Activated naive CD4-positive, alpha-beta T cell treated with anti-CD3 and anti-CD28 coated beads, Interleukin-2, amount 50 U/mL, for 72 hours (primary cell): ENCODE measurements at regions not wholly inside any gene's neighbourhood (a gene's known extent, or its start where the extent isn't known, plus 50 kb on each side); places are given as distances from the start of the nearest gene placed in this dataset.
A peak's percentile ranks its signal among the peaks of the same experiment; 100 is the strongest.

ENCODE experiments used
- ATAC-seq, 2 donors: fragments of 150-1000 bp; cut with Tn5 transposase; 2 replicates each; pipeline ENCODE4 v1.10.0; 2021; ENCODE audit warnings: mild to moderate bottlenecking in 2 of 2, moderate library complexity in 2 of 2
- DNase-seq, 2 donors: peaks; one replicate each; pipeline ENCODE4 v3.0.0; 2021 to 2022; ENCODE audit warnings: low spot score in 2 of 2
- H3K27ac Mint-ChIP-seq, 2 donors: one replicate each; pipeline ENCODE4 v1.8.0; 2022; ENCODE audit warnings: mild to moderate bottlenecking in 2 of 2, mixed read lengths in 2 of 2
- H3K36me3 Mint-ChIP-seq, 2 donors: one replicate each; pipeline ENCODE4 v1.8.0; 2022; ENCODE audit warnings: mixed read lengths in 2 of 2
- H3K9me3 Mint-ChIP-seq, 2 donors: one replicate each; pipeline ENCODE4 v1.8.0; 2022; ENCODE audit warnings: mixed read lengths in 2 of 2

DNA sequence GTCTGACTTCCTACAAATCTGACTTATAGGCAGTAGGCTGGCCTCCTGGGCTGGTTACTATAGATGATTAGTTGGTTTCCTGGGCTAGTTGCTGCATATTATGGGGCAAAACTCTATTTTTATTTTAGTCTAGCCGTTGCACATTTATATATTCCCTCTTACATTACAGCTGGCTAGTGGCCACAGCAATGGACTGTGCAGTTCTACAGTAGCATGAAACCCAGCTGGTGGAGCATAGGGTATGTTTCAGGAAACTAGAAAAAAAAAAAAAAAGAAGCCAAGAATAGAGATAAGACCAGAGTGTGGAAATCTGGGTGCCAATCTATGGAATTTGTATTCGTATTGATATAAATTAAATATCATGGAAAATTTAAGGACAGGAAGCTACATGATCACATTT, 304.4 kb upstream of the NBEA start:
- ATAC-seq: no peak
- no peaks in the 10 kb centered on the region for H3K36me3 Mint-ChIP-seq
- H3K9me3 Mint-ChIP-seq: peaks cover 4 to 6% of the 10 kb centered on the region in 2 donors
- H3K27ac Mint-ChIP-seq: no peak overlapping the region
- DNase-seq: no peak

DNA sequence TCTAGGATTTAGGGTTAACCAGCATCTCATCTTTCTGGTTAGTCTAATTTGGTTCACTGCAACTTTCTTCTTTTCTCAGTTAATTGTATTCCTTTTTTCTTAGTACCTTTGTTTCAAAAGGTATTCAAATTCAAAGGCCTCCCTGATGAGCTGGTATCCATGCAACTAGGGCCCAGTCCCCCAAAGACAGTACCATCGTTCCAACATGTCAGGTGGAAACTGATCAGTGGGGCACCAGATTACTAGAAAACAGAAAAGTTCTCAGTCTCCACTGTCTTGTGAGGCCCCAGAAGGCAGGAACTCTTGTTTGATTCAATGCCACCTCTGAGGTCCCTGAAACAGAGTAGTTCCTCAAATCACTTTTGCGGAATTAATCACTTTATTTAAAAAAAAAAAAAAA, 303.2 kb upstream of the NBEA start:
- H3K36me3 Mint-ChIP-seq: no peaks in the 10 kb centered on the region
- DNase-seq: no peak
- H3K9me3 Mint-ChIP-seq: peaks cover 4 to 6% of the 10 kb centered on the region in 2 donors
- no peak for ATAC-seq
- no peak overlapping the region for H3K27ac Mint-ChIP-seq

DNA sequence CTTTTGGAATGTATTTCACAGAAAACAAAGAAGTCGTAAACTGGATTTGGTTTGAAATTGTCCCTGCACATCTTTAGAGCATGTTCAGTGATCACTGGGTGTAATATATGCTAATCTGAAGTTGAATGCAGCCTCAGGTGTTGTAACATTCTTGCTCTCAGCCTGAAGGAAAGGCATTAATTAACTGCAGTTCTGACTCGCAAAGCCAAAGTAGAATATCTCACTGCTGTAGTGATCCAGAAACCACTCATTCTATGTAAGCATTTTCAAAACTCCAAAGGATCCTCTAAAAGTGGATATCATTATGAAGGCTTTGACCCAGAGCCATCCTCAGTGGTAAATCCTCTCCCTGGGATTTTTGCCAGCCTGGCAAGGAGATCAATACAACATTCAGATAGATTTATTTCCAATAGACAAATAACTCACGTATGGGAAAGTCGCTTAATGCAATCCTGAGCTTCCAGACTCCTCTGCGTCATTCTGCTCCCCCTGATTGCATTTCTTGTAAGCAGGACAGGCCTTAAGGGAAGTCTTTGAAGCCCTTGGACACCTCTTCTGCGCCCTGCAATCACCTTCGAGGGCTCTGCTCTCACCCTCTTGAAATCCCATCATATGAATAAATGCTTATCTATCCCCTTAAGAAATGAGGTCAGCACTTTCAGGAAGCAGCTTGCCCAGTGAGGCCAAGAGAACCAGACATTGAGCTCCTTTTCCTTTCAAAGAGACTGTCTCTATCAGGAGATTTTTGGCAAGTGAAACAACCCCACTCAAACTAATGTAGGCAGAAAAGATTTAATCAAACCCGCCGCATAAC, 301.7 kb upstream of the NBEA start:
- H3K9me3 Mint-ChIP-seq: peaks cover 7 to 9% of the 10 kb centered on the region in 2 donors
- H3K36me3 Mint-ChIP-seq: no peaks in the 10 kb centered on the region
- peak overlapping the region in 1 of 2 donors; percentile 76 for H3K27ac Mint-ChIP-seq
- no peak for ATAC-seq
- DNase-seq: no peak

DNA sequence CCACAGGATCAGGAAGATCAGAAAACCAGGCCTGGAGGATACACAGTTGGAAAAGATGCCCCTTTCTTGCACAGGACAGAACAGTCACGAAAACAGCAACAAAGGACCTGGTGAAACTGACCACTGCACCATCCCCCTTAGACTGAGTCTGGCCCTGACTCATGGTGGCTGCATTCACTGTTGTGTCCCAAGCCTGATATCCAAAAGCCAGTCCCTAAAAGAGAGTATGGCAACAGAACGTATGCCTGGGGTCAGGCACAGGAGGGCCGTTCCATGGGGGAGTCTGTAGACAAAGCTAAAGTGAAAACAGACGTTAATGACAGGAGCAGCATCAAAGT, 301.1 kb upstream of the NBEA start:
- no peaks in the 10 kb centered on the region for H3K36me3 Mint-ChIP-seq
- ATAC-seq (no peak), DNase-seq (no peak)
- peaks cover 12 to 15% of the 10 kb centered on the region in 2 donors for H3K9me3 Mint-ChIP-seq
- H3K27ac Mint-ChIP-seq: peak overlapping the region in 1 of 2 donors; percentile 76

DNA sequence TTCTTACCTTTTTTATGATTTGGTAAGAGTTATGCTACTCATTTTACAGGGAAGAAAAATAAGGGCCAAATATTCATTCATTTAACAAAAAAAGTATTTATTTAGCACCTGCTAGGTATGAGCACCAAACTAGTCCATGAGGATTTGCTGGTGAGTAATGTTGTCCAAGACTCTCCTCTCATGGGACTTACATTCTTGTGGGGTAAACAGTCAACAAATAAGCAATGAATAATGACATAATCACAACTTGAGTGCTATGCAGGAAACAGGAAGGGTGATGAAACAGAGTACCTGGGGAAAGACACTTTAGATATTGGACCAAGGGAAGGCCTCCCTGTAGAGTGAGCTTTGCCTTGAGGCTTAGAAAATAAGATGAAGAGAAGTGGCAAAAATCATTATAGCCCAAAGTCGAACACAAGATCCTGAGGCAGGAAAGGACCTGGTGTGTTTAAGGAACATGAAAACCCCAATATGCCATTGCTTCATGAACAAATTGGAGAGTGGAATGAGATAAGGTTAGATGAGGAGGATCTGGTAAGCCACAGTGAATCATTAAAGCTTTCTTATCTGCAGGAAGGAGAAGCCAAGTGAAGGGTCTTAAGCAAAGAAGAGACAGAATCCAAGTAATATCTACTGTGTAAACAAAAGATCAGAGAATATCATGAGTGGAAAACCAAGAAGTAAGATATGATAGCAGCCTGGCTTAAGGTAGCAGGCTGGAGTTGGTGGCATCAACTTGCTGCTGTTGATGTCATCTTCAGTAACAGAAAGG, 294.5 kb upstream of the NBEA start:
- no peaks in the 10 kb centered on the region for H3K36me3 Mint-ChIP-seq
- no peak overlapping the region for H3K27ac Mint-ChIP-seq
- DNase-seq (no peak), ATAC-seq (no peak)
- peaks cover 27 to 28% of the 10 kb centered on the region in 2 donors for H3K9me3 Mint-ChIP-seq

DNA sequence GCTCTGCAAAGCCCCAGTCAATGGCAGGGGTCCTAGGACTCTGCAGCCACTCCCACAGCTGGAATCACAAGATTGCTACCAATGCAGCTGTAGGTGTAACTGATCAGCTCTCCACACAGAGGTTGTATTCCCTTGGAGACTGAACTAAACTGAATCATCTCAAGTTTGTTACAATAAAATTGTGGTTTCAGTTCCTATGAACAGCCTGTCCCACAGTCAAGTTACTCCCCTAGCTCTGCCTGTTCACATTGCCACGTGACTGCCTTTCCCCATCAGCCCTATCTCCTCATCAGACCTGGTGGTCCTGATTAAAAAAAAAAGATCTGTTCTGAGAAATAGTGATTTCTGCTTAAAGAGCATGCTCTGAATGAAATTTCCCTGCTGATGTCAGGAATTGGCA, 287.9 kb upstream of the NBEA start:
- ATAC-seq: no peak
- peaks cover 13 to 15% of the 10 kb centered on the region in 2 donors for H3K9me3 Mint-ChIP-seq
- no peak overlapping the region for H3K27ac Mint-ChIP-seq

DNA sequence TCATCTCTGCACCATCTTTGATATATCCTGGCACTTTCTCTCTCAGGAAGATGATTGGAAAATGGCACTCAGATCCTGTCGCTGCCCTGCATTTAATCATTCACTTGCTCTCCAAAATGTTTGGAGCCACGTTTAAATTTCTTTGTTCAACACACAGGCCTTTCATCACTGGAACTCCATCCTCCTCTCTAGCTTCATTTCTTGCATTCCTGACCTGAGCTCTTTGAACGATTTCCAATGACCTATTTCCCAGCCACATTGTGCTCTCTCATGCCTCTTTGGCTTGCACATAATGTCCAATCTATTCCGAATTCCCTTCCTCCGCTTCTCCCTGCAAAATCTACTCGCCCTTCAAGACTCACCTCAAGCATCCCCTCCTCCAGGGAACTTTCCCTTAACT, 287.4 kb upstream of the NBEA start:
- ATAC-seq: no peak
- Mint-ChIP-seq H3K36me3 (no peaks in the 10 kb centered on the region), H3K27ac (no peak overlapping the region), H3K9me3 (peaks cover 13 to 15% of the 10 kb centered on the region in 2 donors)
- no peak for DNase-seq

More for the DNA sequence above, 287.9 kb upstream of the NBEA start:
- no peaks in the 10 kb centered on the region for H3K36me3 Mint-ChIP-seq
- no peak for DNase-seq

DNA sequence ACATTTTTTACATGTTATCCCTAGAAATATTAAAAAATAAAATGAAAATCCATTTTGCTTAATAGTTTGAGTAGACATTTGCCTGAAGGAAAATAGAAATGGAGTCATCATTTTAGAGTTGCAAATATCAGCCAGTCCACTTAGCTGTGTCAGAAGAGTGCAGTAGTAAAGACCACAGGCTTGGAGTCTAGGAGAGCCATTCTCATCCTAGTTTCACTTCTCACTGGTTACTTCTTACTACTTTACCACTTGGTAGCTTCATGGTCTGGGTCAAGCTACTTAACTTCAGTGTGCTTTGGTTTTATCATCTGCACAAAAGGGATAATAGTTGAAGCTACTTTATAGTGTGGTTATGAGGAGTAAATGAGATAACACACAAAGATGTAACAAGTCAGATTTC, 286.5 kb upstream of the NBEA start:
- ATAC-seq: no peak
- H3K9me3 Mint-ChIP-seq: peaks cover 13 to 15% of the 10 kb centered on the region in 2 donors
- H3K36me3 Mint-ChIP-seq: no peaks in the 10 kb centered on the region
- DNase-seq: no peak
- no peak overlapping the region for H3K27ac Mint-ChIP-seq

DNA sequence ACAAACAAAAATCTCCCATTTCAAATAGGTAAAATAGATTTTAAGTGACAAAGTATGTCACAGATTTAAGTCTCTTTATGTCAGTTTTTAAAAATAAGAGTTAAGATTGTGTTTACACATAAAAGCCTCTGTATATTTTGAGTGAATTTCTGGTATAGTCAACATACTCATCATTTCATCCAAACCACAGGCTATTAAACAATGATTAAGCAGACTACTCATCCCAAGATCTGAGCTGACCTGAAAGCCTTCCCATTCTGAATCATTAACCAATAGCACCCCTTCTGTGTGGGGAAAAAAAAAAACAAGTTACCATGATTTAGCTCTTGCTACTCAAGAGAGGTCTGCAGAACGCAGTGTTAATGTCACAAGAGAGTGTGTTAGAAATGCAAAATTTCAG, 284.4 kb upstream of the NBEA start:
- ATAC-seq: no peak
- Mint-ChIP-seq H3K36me3 (peaks cover 0 to 5% of the 10 kb centered on the region in 2 donors), H3K9me3 (peaks cover 10 to 11% of the 10 kb centered on the region in 2 donors), H3K27ac (no peak overlapping the region)
- DNase-seq: no peak

DNA sequence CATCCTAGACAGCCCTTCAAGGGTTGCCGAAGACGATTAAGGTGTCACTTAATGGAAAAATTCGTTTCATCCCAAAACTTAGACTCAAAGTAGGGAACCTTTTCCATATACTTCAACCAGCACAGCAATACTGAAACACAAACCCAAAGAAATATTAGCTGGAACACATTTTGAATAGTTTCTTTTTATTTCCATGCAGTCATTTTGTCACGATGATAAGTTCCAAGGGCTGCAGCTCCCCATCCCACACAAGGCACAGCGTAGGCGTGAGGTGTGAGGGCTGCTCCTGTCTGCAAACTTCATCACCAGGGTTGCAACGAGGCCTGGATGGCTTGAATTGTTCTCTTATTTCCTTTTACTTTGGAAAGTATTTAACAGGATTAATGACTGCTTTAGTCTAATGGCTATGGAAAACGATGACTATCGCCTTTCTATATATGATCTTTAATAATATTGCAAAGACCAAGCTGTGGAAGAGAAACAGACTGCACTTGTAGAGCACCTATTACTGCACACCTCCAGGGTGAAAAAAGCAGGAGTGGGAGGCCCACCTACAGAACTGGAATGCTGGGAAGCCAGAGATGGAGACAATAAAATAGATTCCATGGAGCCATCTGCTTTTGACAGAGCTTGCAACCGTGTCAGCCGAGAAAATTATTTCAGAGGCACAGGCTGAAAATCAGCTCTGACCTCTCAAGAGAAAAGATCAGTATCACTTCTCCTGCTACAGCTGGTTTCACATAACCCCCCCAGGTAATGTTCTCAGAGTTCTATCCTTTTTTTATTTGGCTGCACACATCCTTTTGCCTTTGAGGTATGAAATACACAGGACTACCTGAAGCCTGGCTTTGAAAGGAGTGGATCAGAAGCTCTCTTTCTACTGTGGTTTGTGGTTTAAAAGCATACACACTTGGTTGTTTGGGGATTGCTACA, 274.5 kb upstream of the NBEA start:
- ATAC-seq (no peak), DNase-seq (no peak)
- Mint-ChIP-seq H3K9me3 (peaks cover 1 to 4% of the 10 kb centered on the region in 2 donors), H3K27ac (no peak overlapping the region), H3K36me3 (peaks cover 0 to 2% of the 10 kb centered on the region in 2 donors)

DNA sequence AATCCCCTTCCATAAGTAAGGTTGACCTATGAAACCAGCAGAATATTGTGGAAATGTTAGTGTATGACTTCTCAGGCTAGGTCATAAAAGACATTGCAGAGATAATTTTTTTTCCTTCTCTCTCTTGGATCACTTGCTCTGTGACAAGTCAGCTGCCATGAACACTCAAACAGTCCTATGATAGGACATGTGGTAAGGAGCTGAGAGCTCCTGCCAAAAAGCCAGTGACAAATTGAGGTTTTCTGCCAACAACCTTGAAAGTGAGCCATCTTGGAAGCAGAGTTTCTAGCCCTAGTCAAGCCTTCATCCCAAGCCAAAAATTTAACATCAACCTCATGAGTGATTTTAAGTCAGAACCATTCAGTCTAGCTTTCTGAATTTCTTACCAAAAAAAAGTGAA, 270.9 kb upstream of the NBEA start:
- DNase-seq (no peak), ATAC-seq (no peak)
- peaks cover 0 to 4% of the 10 kb centered on the region in 2 donors for H3K9me3 Mint-ChIP-seq
- no peak overlapping the region for H3K27ac Mint-ChIP-seq
- no peaks in the 10 kb centered on the region for H3K36me3 Mint-ChIP-seq

DNA sequence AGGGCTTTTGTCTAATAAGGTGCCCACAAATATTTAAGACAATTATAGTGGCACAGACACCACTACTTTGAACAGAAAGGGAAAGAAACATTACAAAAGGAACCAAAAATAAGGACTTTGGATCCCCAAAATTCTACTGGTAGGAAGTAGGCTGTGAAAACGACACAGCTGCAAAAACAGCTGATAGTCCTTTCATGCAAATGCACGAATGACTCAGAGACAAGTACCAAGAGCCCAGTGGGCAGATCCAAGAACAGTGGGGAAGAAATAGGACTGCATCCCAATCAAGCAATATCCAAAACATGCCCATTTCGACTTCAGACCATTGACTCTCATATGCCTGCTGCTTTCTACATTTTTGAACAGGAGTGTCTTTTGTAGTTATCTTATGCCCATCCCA, 269.4 kb upstream of the NBEA start:
- no peaks in the 10 kb centered on the region for H3K36me3 Mint-ChIP-seq
- no peak for ATAC-seq
- DNase-seq: no peak
- no peak overlapping the region for H3K27ac Mint-ChIP-seq
- H3K9me3 Mint-ChIP-seq: peaks cover 0 to 4% of the 10 kb centered on the region in 2 donors

DNA sequence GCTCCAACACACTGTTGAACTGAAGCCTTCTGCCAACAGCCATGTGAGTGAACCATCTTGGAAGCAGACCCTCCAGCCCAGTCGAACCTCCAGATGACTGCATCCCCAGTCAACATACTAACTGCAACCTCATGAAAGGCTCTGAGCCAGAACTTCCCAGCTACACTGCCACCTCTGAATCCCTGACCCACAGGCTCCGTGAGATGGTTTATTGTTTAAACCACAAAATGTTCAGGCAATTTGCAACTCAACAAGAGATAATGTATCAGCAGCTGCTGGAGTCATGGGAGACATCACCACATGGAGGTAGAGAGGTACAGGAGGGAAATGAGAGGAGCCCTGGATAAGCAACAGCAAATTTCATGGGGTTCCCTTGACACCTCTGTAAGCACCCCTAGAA, 266.4 kb upstream of the NBEA start:
- no peaks in the 10 kb centered on the region for H3K36me3 Mint-ChIP-seq
- no peak overlapping the region for H3K27ac Mint-ChIP-seq

DNA sequence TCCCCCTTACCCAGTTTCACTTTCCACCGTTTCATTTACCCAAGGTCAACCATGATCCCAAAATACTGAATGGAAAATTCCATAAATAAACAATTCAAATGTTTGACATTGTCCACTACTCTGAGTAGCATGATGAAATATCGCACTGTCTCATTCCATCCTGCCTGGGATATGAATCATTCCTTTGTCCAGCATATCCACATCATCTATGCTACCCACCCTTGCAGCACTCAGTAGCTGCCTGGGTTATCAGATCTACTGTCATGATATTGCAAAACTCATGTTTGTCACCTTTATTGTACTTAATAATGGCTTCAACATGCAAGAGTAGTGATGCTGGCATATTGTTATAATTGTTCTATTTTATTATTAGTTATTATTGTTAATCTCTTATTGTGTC, 263.9 kb upstream of the NBEA start:
- Mint-ChIP-seq H3K36me3 (no peaks in the 10 kb centered on the region), H3K9me3 (no peaks in the 10 kb centered on the region), H3K27ac (no peak overlapping the region)
- ATAC-seq: no peak
- no peak for DNase-seq

More for the DNA sequence above, 266.4 kb upstream of the NBEA start:
- no peak for ATAC-seq
- DNase-seq: no peak
- peaks cover 0 to 4% of the 10 kb centered on the region in 2 donors for H3K9me3 Mint-ChIP-seq

DNA sequence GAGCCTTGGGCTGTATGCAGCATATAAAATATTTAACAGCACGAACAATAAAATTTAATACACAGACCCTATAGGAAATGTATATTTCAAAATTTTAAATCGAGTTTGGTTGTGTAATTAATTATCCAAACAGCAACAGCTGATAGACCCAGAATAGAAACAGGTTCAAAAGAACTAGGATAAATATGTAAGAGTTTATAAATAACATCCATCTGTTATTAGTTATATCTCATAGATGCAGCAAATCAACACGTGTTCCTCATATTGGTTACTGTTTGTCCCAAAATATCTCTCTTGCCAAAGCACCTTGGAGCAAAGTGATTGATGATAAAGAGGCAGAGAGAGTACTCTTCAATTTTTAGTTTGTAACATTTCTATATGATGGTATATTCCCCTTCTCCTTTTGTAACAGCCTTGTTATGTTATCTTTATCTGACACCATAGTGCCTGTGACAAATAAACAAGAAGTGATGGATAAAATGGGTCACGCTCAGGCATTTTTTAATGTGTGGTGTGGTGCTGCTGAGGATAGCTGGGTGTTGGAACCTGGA, 260.6 kb upstream of the NBEA start:
- ATAC-seq: no peak
- no peaks in the 10 kb centered on the region for H3K36me3 Mint-ChIP-seq
- DNase-seq: no peak
- H3K9me3 Mint-ChIP-seq: no peaks in the 10 kb centered on the region
- no peak overlapping the region for H3K27ac Mint-ChIP-seq

DNA sequence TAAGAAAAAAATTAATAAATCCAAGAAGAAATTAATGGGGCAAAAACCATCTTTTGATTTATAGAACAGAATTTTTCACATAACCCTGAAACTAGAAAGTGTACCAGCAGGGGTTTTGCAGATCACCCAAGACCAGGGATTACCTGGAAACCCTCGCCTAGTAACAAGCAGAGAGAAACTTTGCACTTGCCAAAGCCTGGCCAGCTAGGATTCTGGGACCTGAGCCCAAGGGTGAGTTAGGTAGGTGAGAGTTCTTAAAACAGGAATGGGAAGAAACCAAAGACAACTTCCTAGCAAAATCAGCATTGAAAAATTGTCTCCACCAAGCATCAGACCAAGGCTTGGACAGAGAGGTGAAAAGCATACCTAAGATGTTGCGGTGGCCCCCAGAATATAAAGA, 247.0 kb upstream of the NBEA start:
- no peak overlapping the region for H3K27ac Mint-ChIP-seq
- no peaks in the 10 kb centered on the region for H3K36me3 Mint-ChIP-seq
- ATAC-seq: no peak
- peaks cover 3 to 7% of the 10 kb centered on the region in 2 donors for H3K9me3 Mint-ChIP-seq
- DNase-seq: no peak

DNA sequence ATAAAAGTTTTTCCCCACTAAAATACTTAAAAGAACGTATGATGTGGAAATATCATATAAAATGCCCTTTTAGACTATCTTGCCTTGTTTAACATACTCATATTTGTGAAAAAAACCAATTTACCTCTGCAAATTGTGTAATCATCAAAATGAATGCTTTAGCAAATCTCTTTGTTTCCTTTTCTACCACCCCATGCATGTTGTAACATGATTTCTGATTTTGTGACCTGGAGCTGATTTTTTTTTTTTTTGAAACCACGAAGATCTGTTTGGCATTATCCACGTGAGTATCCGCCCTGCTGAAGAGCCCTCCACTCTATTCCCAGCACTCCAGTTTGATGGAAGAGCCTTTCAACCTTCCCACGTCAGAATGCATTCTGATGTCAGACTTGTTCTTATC, 245.8 kb upstream of the NBEA start:
- no peaks in the 10 kb centered on the region for H3K9me3 Mint-ChIP-seq
- ATAC-seq: no peak
- no peaks in the 10 kb centered on the region for H3K36me3 Mint-ChIP-seq
- no peak overlapping the region for H3K27ac Mint-ChIP-seq
- DNase-seq: no peak
